GM23338 (cell line): ENCODE measurements at regions not wholly inside any gene's neighbourhood (a gene's known extent, or its start where the extent isn't known, plus 50 kb on each side); places are given as distances from the start of the nearest gene placed in this dataset.
A peak's percentile ranks its signal among the peaks of the same experiment; 100 is the strongest.
"Not testable (repeated sequence)": the region's sequence is repeated elsewhere in the genome, so short reads cannot be mapped to it uniquely, and the experiment has no call there.

ENCODE experiments used
- ATAC-seq: fragments of 200-7000 bp; cut with Tn5 transposase; 3 replicates; pipeline ENCODE4 v1.9.1; 2020
- DNase-seq: peaks from one replicate; pipeline ENCODE4 v3.0.0-alpha.2; 2015; ENCODE audit warnings: low spot score
- H2AFZ ChIP-seq: fragments of 200-600 bp; sonication (generic); 2 replicates; pipeline ENCODE4 v1.8.0; 2016; ENCODE audit warnings: antibody characterized with exemption, mild to moderate bottlenecking, moderate library complexity
- H3F3A ChIP-seq: fragments of 200-600 bp; sonication (generic); replicated peaks from 2 replicates; pipeline ENCODE4 v1.8.0; 2017; ENCODE audit warnings: antibody characterized with exemption, mixed run types, low read depth
- H3K27ac ChIP-seq: fragments of 200-600 bp; sonication (generic); 2 replicates; pipeline ENCODE4 v1.6.1; 2016; ENCODE audit warnings: low read depth
- H3K27me3 ChIP-seq: fragments of 200-600 bp; sonication (generic); 2 replicates; pipeline ENCODE4 v1.8.0; 2016; ENCODE audit warnings: mild to moderate bottlenecking, mixed run types, moderate library complexity; ENCODE audit not compliant: insufficient read depth
- H3K36me3 ChIP-seq: fragments of 200-600 bp; sonication (generic); 2 replicates; pipeline ENCODE4 v1.8.0; 2016; ENCODE audit warnings: mild to moderate bottlenecking; ENCODE audit not compliant: insufficient read depth
- H3K4me1 ChIP-seq: fragments of 200-600 bp; sonication (generic); 2 replicates; pipeline ENCODE4 v1.8.0; 2016; ENCODE audit warnings: mild to moderate bottlenecking, moderate library complexity; ENCODE audit not compliant: insufficient read depth
- H3K4me2 ChIP-seq: fragments of 200-600 bp; sonication (generic); 2 replicates; pipeline ENCODE4 v1.7.1; 2017; ENCODE audit warnings: mixed run types
- H3K4me3 ChIP-seq: fragments of 200-600 bp; sonication (generic); 2 replicates; pipeline ENCODE4 v1.6.1; 2016; ENCODE audit warnings: mixed run types
- H3K79me2 ChIP-seq: fragments of 200-600 bp; sonication (generic); replicated peaks from 2 replicates; pipeline ENCODE4 v1.8.0; 2017; ENCODE audit warnings: mild to moderate bottlenecking; ENCODE audit not compliant: insufficient read depth
- H3K9me2 ChIP-seq: fragments of 200-600 bp; sonication (generic); 2 replicates; pipeline ENCODE4 v1.8.0; 2017; ENCODE audit not compliant: insufficient read depth
- H4K20me1 ChIP-seq: fragments of 200-600 bp; sonication (generic); replicated peaks from 2 replicates; pipeline ENCODE4 v1.8.0; 2017; ENCODE audit warnings: mild to moderate bottlenecking; ENCODE audit not compliant: insufficient read depth
- H3K27ac Mint-ChIP-seq: 2 replicates; pipeline ENCODE4 v1.8.0; 2020; ENCODE audit warnings: inconsistent platforms, mild to moderate bottlenecking, moderate library complexity, mixed read lengths
- H3K27me3 Mint-ChIP-seq: 3 replicates; pipeline ENCODE4 v1.8.0; 2022; ENCODE audit warnings: low read depth, mild to moderate bottlenecking, moderate library complexity, mixed read lengths, inconsistent platforms; ENCODE audit not compliant: insufficient read depth, poor library complexity
- H3K36me3 Mint-ChIP-seq: 3 replicates; pipeline ENCODE4 v1.8.0; 2021; ENCODE audit warnings: low read depth, mild to moderate bottlenecking, inconsistent platforms, moderate library complexity, mixed read lengths
- H3K4me1 Mint-ChIP-seq: 3 replicates; pipeline ENCODE4 v1.8.0; 2020; ENCODE audit warnings: mild to moderate bottlenecking, inconsistent platforms, mixed read lengths
- H3K4me3 Mint-ChIP-seq: 3 replicates; pipeline ENCODE4 v1.8.0; 2021; ENCODE audit warnings: moderate library complexity, mild to moderate bottlenecking, inconsistent platforms, mixed read lengths
- H3K9me3 Mint-ChIP-seq: 3 replicates; pipeline ENCODE4 v1.8.0; 2020; ENCODE audit warnings: moderate library complexity, mild to moderate bottlenecking, inconsistent platforms, mixed read lengths
- CREB1 ChIP-seq: fragments of 250-450 bp; sonication (Bioruptor Pico); IDR thresholded peaks from 2 replicates; pipeline ENCODE4 v1.5.0; 2020; ENCODE audit warnings: low read depth, mild to moderate bottlenecking, moderate library complexity
- EZH2phosphoT487 ChIP-seq: fragments of 200-600 bp; sonication (generic); IDR thresholded peaks from one replicate; pipeline ENCODE4 v1.8.1; 2018; ENCODE audit warnings: antibody characterized with exemption; ENCODE audit not compliant: unreplicated experiment
- JUNB ChIP-seq: IDR thresholded peaks from one replicate; pipeline ENCODE4 v1.6.1; 2016; ENCODE audit warnings: antibody characterized with exemption; ENCODE audit not compliant: unreplicated experiment
- ZNF462 ChIP-seq: fragments of 250-450 bp; sonication (Bioruptor Pico); IDR thresholded peaks from 2 replicates; pipeline ENCODE4 v1.5.0; 2020; ENCODE audit warnings: mild to moderate bottlenecking, moderate library complexity
- TF ChIP-seq, protein P1 (sequence below): IDR thresholded peaks from one replicate; pipeline ENCODE4 v1.6.1; 2018; ENCODE audit warnings: antibody characterized with exemption; ENCODE audit not compliant: unreplicated experiment
- TF ChIP-seq, protein P2 (sequence below): IDR thresholded peaks from 2 replicates; pipeline ENCODE4 v1.6.1; 2016; ENCODE audit warnings: antibody characterized with exemption

- no peaks in the 10 kb centered on the region for H3K36me3 ChIP-seq
- H3F3A ChIP-seq = no peaks in the 10 kb centered on the region
- no peak for TF ChIP-seq EZH2phosphoT487
- TF ChIP-seq, protein P1, sequence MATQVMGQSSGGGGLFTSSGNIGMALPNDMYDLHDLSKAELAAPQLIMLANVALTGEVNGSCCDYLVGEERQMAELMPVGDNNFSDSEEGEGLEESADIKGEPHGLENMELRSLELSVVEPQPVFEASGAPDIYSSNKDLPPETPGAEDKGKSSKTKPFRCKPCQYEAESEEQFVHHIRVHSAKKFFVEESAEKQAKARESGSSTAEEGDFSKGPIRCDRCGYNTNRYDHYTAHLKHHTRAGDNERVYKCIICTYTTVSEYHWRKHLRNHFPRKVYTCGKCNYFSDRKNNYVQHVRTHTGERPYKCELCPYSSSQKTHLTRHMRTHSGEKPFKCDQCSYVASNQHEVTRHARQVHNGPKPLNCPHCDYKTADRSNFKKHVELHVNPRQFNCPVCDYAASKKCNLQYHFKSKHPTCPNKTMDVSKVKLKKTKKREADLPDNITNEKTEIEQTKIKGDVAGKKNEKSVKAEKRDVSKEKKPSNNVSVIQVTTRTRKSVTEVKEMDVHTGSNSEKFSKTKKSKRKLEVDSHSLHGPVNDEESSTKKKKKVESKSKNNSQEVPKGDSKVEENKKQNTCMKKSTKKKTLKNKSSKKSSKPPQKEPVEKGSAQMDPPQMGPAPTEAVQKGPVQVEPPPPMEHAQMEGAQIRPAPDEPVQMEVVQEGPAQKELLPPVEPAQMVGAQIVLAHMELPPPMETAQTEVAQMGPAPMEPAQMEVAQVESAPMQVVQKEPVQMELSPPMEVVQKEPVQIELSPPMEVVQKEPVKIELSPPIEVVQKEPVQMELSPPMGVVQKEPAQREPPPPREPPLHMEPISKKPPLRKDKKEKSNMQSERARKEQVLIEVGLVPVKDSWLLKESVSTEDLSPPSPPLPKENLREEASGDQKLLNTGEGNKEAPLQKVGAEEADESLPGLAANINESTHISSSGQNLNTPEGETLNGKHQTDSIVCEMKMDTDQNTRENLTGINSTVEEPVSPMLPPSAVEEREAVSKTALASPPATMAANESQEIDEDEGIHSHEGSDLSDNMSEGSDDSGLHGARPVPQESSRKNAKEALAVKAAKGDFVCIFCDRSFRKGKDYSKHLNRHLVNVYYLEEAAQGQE = no peak
- no peak for TF ChIP-seq ZNF462 (CRISPR knock-in tag)
- TF ChIP-seq, protein P2, sequence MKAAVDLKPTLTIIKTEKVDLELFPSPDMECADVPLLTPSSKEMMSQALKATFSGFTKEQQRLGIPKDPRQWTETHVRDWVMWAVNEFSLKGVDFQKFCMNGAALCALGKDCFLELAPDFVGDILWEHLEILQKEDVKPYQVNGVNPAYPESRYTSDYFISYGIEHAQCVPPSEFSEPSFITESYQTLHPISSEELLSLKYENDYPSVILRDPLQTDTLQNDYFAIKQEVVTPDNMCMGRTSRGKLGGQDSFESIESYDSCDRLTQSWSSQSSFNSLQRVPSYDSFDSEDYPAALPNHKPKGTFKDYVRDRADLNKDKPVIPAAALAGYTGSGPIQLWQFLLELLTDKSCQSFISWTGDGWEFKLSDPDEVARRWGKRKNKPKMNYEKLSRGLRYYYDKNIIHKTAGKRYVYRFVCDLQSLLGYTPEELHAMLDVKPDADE = no peak
- TF ChIP-seq CREB1 = no peak
- TF ChIP-seq JUNB = no peak
- H2AFZ ChIP-seq = no peak overlapping the region
- H3K79me2 ChIP-seq = no peaks in the 10 kb centered on the region
- H3K4me3 Mint-ChIP-seq = no peak overlapping the region
- H3K4me3 ChIP-seq = no peak overlapping the region
- ATAC-seq (no peak), DNase-seq (no peak)
- no peaks in the 10 kb centered on the region for H3K9me2 ChIP-seq
- no peaks in the 10 kb centered on the region for H3K36me3 Mint-ChIP-seq
- no peaks in the 10 kb centered on the region for H3K4me1 ChIP-seq
- no peaks in the 10 kb centered on the region for H3K27me3 Mint-ChIP-seq
- H3K4me1 Mint-ChIP-seq = no peaks in the 10 kb centered on the region
- H3K9me3 Mint-ChIP-seq = no peaks in the 10 kb centered on the region
- no peaks in the 10 kb centered on the region for H3K27me3 ChIP-seq
- no peak overlapping the region for H3K27ac Mint-ChIP-seq
- H3K27ac ChIP-seq = no peak overlapping the region
- no peak overlapping the region for H3K4me2 ChIP-seq
- no peaks in the 10 kb centered on the region; the same call in 1 of the 2 replicates for H4K20me1 ChIP-seq
These were observed 1175.2 kb downstream of the NXPH1 start for GRCh38 chr7:9608560-9608959.

DNA sequence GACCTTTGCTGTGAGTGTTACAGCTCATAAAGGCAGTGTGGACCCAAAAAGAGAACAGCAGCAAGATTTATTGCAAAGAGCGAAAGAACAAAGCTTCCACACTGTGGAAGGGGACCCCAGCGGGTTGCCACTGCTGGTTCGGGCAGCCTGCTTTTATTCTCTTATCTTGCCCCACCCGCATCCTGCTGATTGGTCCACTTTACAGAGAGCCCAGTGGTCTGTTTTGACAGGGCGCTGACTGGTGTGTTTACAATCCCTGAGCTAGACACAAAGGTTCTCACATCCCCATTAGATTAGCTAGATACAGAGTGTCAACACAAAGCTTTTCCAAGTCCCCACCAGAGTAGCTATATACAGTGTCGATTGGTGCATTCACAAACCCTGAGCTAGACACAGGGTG lies 1187.5 kb downstream of the NXPH1 start:
- Histone ChIP-seq H3K4me2 (peak overlapping the region; percentile 73), H2AFZ (peak overlapping the region; percentile 70; the same call in 1 of the 2 replicates), H3K4me3 (peak overlapping the region; percentile 62)
- H3K27me3 Mint-ChIP-seq, ATAC-seq, H3K27me3 ChIP-seq, H3K36me3 ChIP-seq, H3F3A ChIP-seq, H4K20me1 ChIP-seq, H3K27ac ChIP-seq, H3K9me2 ChIP-seq, H3K9me3 Mint-ChIP-seq, H3K4me1 Mint-ChIP-seq, DNase-seq, H3K27ac Mint-ChIP-seq, H3K4me1 ChIP-seq, H3K79me2 ChIP-seq, H3K36me3 Mint-ChIP-seq: not testable (repeated sequence)
- peak overlapping the region; percentile 45; the same call in 2 of the 3 replicates for H3K4me3 Mint-ChIP-seq
